Naive B cell (primary cell): ENCODE measurements at regions not wholly inside any gene's neighbourhood (a gene's known extent, or its start where the extent isn't known, plus 50 kb on each side); places are given as distances from the start of the nearest gene placed in this dataset.

Experiments
- ATAC-seq, 2 donors: fragments of 150-1000 bp; cut with Tn5 transposase; 2 replicates each; pipeline ENCODE4 v1.10.0; 2021; ENCODE audit warnings: low read depth in 2 of 2, mild to moderate bottlenecking in 2 of 2, moderate library complexity in 2 of 2
- DNase-seq: peaks from one replicate; pipeline ENCODE4 v3.0.0; 2022
- H3K27ac Mint-ChIP-seq, 6 donors: one replicate each; pipeline ENCODE4 v1.8.0; 2020 to 2022; ENCODE audit warnings: mild to moderate bottlenecking in 6 of 6, mixed read lengths in 6 of 6, moderate library complexity in 5 of 6, inconsistent platforms in 2 of 6
- H3K27me3 Mint-ChIP-seq, 3 donors: one replicate each; pipeline ENCODE4 v1.8.0; 2021 to 2022; ENCODE audit warnings: mixed read lengths in 3 of 3, mild to moderate bottlenecking in 1 of 3
- H3K36me3 Mint-ChIP-seq, 2 donors: one replicate each; pipeline ENCODE4 v1.8.0; 2020 to 2022; ENCODE audit warnings: mixed read lengths in 2 of 2, inconsistent platforms in 1 of 2, mild to moderate bottlenecking in 1 of 2
- H3K4me1 Mint-ChIP-seq, 3 donors: one replicate each; pipeline ENCODE4 v1.8.0; 2020 to 2022; ENCODE audit warnings: mixed read lengths in 3 of 3, inconsistent platforms in 1 of 3, mild to moderate bottlenecking in 1 of 3, moderate library complexity in 1 of 3
- H3K4me3 Mint-ChIP-seq, 8 donors: one replicate each; pipeline ENCODE4 v1.8.0; 2020 to 2022; ENCODE audit warnings: mild to moderate bottlenecking in 8 of 8, mixed read lengths in 8 of 8, moderate library complexity in 8 of 8, inconsistent platforms in 2 of 8
- H3K9me3 Mint-ChIP-seq, 7 donors: one replicate each; pipeline ENCODE4 v1.8.0; 2020 to 2022; ENCODE audit warnings: mixed read lengths in 7 of 7, mild to moderate bottlenecking in 5 of 7, inconsistent platforms in 2 of 7, moderate library complexity in 1 of 7

GRCh38 chr10:33817605-33818004, 483.1 kb upstream of the NRP1 start:
- peaks cover 0 to 12% (median 2%) of the 10 kb centered on the region in 7 donors for H3K9me3 Mint-ChIP-seq
- H3K27ac Mint-ChIP-seq, result no peak overlapping the region
- DNase-seq, result no peak
- H3K27me3 Mint-ChIP-seq, result no peaks in the 10 kb centered on the region
- no peak for ATAC-seq
- peaks cover 0 to 6% (median 0%) of the 10 kb centered on the region in 3 donors for H3K4me1 Mint-ChIP-seq
- no peaks in the 10 kb centered on the region for H3K36me3 Mint-ChIP-seq
- H3K4me3 Mint-ChIP-seq, result no peak overlapping the region

GRCh38 chr10:33815776-33816175, 481.3 kb upstream of the NRP1 start:
- H3K27ac Mint-ChIP-seq, result no peak overlapping the region
- no peak overlapping the region for H3K4me3 Mint-ChIP-seq
- DNase-seq (no peak), ATAC-seq (no peak)
- no peaks in the 10 kb centered on the region for H3K36me3 Mint-ChIP-seq
- H3K27me3 Mint-ChIP-seq, result no peaks in the 10 kb centered on the region
- H3K4me1 Mint-ChIP-seq, result peaks cover 0 to 6% (median 0%) of the 10 kb centered on the region in 3 donors
- peaks cover 0 to 12% (median 2%) of the 10 kb centered on the region in 7 donors for H3K9me3 Mint-ChIP-seq

DNA sequence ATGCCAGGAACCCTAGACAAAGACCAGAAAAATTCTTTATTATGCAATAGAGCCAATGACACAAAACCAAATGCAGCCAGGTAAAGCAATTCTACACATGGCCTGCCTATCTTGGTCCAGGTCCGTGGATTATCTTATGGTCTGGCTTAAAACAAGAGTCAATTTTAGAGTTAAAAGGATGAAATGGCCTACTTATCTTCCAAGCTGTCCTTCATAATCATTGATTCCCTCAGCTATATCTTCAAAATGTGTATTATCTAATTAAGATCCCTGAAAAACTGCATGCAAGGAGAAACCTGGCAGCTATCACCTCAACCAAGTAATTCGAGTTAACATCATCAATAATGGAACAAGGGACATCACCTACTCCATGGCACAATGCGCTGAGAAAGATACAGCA, 479.4 kb upstream of the NRP1 start:
- no peak for ATAC-seq

DNA sequence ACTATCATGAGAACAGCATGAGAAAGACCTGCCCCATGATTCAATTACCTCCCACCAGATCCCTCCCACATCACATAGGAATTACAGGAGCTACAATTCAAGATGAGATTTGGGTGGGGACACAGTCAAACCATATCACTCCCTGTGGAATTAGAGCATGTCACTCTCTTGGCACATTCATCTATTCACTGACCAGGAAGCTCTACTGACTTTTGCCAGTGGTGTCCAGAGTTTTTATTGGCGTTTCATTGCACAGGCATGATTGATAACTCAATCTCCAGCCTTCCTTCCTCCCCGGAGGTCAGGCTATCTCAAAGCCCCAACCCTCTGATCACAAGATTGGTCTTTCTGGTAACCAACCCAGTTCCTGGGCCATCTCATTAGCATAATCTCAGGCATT, 478.9 kb upstream of the NRP1 start:
- Mint-ChIP-seq H3K36me3 (no peaks in the 10 kb centered on the region), H3K27ac (no peak overlapping the region), H3K4me3 (no peak overlapping the region), H3K27me3 (no peaks in the 10 kb centered on the region), H3K9me3 (peaks cover 0 to 12% (median 2%) of the 10 kb centered on the region in 7 donors), H3K4me1 (peaks cover 0 to 5% (median 0%) of the 10 kb centered on the region in 3 donors)
- ATAC-seq (no peak), DNase-seq (no peak)

More for the DNA sequence above, 479.4 kb upstream of the NRP1 start:
- no peak overlapping the region for H3K4me3 Mint-ChIP-seq
- no peaks in the 10 kb centered on the region for H3K36me3 Mint-ChIP-seq
- H3K27ac Mint-ChIP-seq, result no peak overlapping the region
- no peaks in the 10 kb centered on the region for H3K27me3 Mint-ChIP-seq
- peaks cover 0 to 6% (median 0%) of the 10 kb centered on the region in 3 donors for H3K4me1 Mint-ChIP-seq
- peaks cover 0 to 12% (median 2%) of the 10 kb centered on the region in 7 donors for H3K9me3 Mint-ChIP-seq
- no peak for DNase-seq

DNA sequence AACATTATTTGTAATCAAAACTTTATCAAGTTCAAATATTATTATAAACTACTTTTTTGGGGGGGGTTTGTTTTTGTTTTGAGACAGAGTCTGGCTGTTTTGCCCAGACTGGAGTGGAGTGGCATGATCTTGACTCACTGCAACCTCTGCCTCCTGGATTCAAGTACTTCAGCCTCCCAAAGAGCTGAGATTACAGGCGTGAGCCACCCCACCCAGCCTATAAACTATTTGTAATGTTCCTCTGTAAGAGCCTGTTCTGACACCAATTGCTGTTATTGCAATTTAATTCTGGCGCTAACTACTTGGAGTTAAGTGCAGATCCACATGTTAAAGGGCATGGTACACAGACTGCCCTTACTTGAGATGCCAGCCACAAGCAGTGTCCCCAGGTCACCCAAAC, 478.1 kb upstream of the NRP1 start:
- Mint-ChIP-seq H3K27me3 (no peaks in the 10 kb centered on the region), H3K4me1 (no peaks in the 10 kb centered on the region), H3K27ac (no peak overlapping the region), H3K9me3 (peaks cover 0 to 12% (median 3%) of the 10 kb centered on the region in 7 donors), H3K4me3 (no peak overlapping the region), H3K36me3 (no peaks in the 10 kb centered on the region)
- ATAC-seq, result no peak
- no peak for DNase-seq

DNA sequence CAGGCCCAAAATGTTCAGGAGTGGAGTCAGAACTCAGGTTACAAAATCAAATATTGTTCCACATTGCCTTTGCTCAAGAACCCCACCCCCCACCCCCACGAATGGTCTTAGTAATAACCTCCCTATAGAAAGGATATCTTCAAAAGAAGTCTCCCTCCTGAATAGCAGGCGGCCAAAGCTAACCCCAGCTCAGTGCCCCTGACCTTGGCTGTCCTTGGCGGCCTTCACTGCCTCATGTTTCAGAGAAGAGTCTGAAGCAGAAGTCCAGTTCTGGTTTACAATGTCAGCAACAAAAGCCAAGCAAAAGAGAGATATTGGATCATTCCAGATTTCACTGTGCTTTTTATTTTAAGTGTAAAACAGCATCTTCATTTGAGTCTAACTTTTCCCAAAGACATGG, 476.5 kb upstream of the NRP1 start:
- no peak overlapping the region for H3K4me3 Mint-ChIP-seq
- H3K36me3 Mint-ChIP-seq, result no peaks in the 10 kb centered on the region
- no peaks in the 10 kb centered on the region for H3K27me3 Mint-ChIP-seq
- H3K9me3 Mint-ChIP-seq, result peaks cover 0 to 12% (median 3%) of the 10 kb centered on the region in 7 donors
- H3K4me1 Mint-ChIP-seq, result no peaks in the 10 kb centered on the region
- no peak for DNase-seq
- no peak for ATAC-seq
- no peak overlapping the region for H3K27ac Mint-ChIP-seq

GRCh38 chr10:33809732-33810131, 475.3 kb upstream of the NRP1 start:
- no peak overlapping the region for H3K27ac Mint-ChIP-seq
- H3K9me3 Mint-ChIP-seq, result peaks cover 0 to 8% (median 0%) of the 10 kb centered on the region in 7 donors
- H3K4me3 Mint-ChIP-seq, result no peak overlapping the region
- no peaks in the 10 kb centered on the region for H3K36me3 Mint-ChIP-seq
- DNase-seq (no peak), ATAC-seq (no peak)
- H3K27me3 Mint-ChIP-seq, result no peaks in the 10 kb centered on the region
- no peaks in the 10 kb centered on the region for H3K4me1 Mint-ChIP-seq

- no peak overlapping the region for H3K4me3 Mint-ChIP-seq
- DNase-seq, result no peak
- H3K27ac Mint-ChIP-seq, result no peak overlapping the region
- no peaks in the 10 kb centered on the region for H3K36me3 Mint-ChIP-seq
- no peak for ATAC-seq
- no peaks in the 10 kb centered on the region for H3K4me1 Mint-ChIP-seq
- H3K27me3 Mint-ChIP-seq, result no peaks in the 10 kb centered on the region
- peaks cover 0 to 5% (median 0%) of the 10 kb centered on the region in 7 donors for H3K9me3 Mint-ChIP-seq
These were observed 474.0 kb upstream of the NRP1 start for GRCh38 chr10:33808475-33808874.

- H3K4me1 Mint-ChIP-seq, result no peaks in the 10 kb centered on the region
- no peaks in the 10 kb centered on the region for H3K36me3 Mint-ChIP-seq
- no peaks in the 10 kb centered on the region for H3K27me3 Mint-ChIP-seq
- ATAC-seq, result no peak
- no peak for DNase-seq
- H3K9me3 Mint-ChIP-seq, result peaks cover 0 to 2% (median 0%) of the 10 kb centered on the region in 7 donors
- H3K4me3 Mint-ChIP-seq, result no peak overlapping the region
- no peak overlapping the region for H3K27ac Mint-ChIP-seq
These were observed 473.3 kb upstream of the NRP1 start for GRCh38 chr10:33807531-33808359.

- H3K4me1 Mint-ChIP-seq, result no peaks in the 10 kb centered on the region
- no peaks in the 10 kb centered on the region for H3K27me3 Mint-ChIP-seq
- DNase-seq, result no peak
- ATAC-seq, result no peak
- H3K36me3 Mint-ChIP-seq, result no peaks in the 10 kb centered on the region
- H3K9me3 Mint-ChIP-seq, result peaks cover 0 to 2% (median 0%) of the 10 kb centered on the region in 7 donors
- H3K27ac Mint-ChIP-seq, result no peak overlapping the region
- no peak overlapping the region for H3K4me3 Mint-ChIP-seq
These were observed 471.4 kb upstream of the NRP1 start for GRCh38 chr10:33805831-33806230.

DNA sequence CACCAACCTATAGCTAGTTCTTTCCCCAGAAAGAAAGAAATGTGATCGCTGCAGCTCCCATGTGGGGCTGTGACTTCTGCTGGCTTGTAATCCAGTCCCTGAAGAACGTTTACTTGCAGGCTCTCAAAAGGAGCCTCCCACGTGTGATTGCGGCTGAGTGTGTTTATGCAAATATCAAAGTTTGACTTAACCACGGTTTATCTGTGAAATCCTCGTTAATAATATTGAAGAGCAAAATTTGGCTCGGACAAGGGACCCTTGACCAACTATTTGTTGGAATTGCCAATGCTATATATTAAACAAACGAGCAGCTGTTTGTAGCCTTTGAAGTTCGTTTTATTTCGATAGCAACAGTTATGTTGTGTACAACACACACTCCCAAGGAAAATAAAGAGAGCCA, 470.1 kb upstream of the NRP1 start:
- no peak overlapping the region for H3K27ac Mint-ChIP-seq
- no peaks in the 10 kb centered on the region for H3K36me3 Mint-ChIP-seq
- DNase-seq (no peak), ATAC-seq (no peak)
- H3K9me3 Mint-ChIP-seq, result peaks cover 0 to 2% (median 0%) of the 10 kb centered on the region in 7 donors
- H3K4me1 Mint-ChIP-seq, result no peaks in the 10 kb centered on the region
- no peak overlapping the region for H3K4me3 Mint-ChIP-seq
- H3K27me3 Mint-ChIP-seq, result no peaks in the 10 kb centered on the region

GRCh38 chr10:33803248-33803647, 468.8 kb upstream of the NRP1 start:
- no peak for DNase-seq
- Mint-ChIP-seq H3K27me3 (no peaks in the 10 kb centered on the region), H3K4me1 (no peaks in the 10 kb centered on the region), H3K4me3 (no peak overlapping the region), H3K27ac (no peak overlapping the region), H3K36me3 (no peaks in the 10 kb centered on the region), H3K9me3 (peaks cover 0 to 2% (median 0%) of the 10 kb centered on the region in 7 donors)
- ATAC-seq, result no peak

DNA sequence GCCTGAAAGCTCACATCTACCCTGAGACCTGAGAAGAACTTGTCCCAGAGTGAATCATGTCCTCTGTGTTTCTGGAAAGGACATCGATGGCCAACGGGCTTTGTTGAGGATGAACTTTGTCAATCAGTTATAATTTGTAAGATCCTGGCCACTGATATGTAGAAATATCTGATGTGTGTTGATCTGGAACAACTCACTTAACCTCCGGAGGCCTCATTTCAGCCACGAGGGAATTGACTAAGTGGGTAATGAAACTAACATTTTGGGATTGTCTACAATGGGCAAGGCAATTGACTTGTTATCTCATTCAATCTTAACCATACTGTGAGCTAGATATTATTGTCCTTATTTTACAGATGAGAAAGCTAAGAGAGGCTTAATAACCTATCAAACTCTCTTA, 468.1 kb upstream of the NRP1 start:
- Mint-ChIP-seq H3K36me3 (no peaks in the 10 kb centered on the region), H3K4me3 (no peak overlapping the region), H3K9me3 (peaks cover 0 to 2% (median 0%) of the 10 kb centered on the region in 7 donors), H3K27me3 (no peaks in the 10 kb centered on the region), H3K27ac (no peak overlapping the region), H3K4me1 (no peaks in the 10 kb centered on the region)
- no peak for DNase-seq
- ATAC-seq, result no peak

DNA sequence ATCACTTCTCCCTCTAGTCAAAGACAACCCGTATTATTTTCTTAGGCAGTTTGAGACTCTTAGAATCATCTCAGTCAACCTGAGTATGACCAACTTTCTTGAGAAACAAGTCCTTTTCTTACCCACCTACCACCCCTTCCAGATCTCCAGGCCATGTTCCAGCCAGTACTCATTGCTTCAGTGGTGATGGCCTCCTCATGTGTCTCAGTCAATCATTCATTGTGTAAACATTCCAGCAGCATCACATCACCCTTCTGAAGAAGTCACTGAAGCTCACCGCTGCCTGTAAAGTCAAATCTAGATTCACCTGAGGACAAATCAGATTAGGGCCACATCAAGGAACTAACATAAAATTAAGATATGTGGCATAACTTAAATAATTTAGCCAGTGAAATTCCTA, 467.2 kb upstream of the NRP1 start:
- H3K27ac Mint-ChIP-seq, result no peak overlapping the region
- DNase-seq (no peak), ATAC-seq (no peak)
- no peak overlapping the region for H3K4me3 Mint-ChIP-seq
- H3K4me1 Mint-ChIP-seq, result no peaks in the 10 kb centered on the region
- H3K36me3 Mint-ChIP-seq, result no peaks in the 10 kb centered on the region
- H3K9me3 Mint-ChIP-seq, result peaks cover 0 to 2% (median 0%) of the 10 kb centered on the region in 7 donors
- H3K27me3 Mint-ChIP-seq, result no peaks in the 10 kb centered on the region
